ENCODE measurements at regions not wholly inside any gene's neighbourhood (a gene's known extent, or its start where the extent isn't known, plus 50 kb on each side); places are given as distances from the start of the nearest gene placed in this dataset.
"Not testable (repeated sequence)": the region's sequence is repeated elsewhere in the genome, so short reads cannot be mapped to it uniquely, and the experiment has no call there.

DNA sequence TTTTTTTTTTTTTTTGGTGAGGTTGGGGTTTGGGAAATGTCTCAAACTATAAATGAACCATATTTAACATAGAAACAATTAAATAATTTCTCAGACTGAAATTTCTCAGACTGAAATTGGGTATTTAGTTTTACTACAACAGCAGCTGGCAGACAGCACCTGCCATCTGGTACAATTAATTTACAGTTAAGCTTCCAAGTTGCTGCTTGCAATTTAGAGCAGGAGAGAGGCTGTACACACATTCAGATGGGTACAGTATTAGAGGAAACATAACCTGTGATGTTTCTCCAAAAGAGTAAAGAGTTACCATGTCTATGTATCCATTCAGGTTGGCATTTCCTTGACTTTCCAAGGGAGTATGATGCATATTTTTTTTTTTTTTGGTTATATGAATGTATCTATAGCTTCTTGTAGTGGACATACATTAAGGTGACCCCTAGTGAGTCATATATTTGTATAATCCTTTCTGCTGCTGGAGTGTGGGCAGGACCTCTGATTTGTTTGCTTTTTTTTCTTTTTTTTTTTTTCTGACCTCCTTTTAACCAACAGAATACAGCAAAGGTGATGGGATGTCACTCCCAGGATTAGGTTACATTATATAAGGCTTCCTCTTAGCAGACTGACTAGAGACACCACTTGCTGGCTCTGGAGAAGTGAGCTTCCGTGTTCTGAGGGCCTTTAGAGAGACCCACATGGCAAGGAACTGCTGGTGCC is 201.7 kb downstream of the PTH2R start:
- TF ChIP-seq HNF4A (conservative IDR thresholded peaks at IDR 0.05): no peak
- no peak for TF ChIP-seq EGR1 (IDR thresholded peaks at IDR 0.05; ENCODE audit: low read depth in 2 of 2)
- no peak for TF ChIP-seq SP1 (IDR thresholded peaks at IDR 0.05)
- TF ChIP-seq NR2F2 (IDR thresholded peaks at IDR 0.05): no peak
- no peak for TF ChIP-seq JUND (IDR thresholded peaks at IDR 0.05)
- TF ChIP-seq, protein P1, sequence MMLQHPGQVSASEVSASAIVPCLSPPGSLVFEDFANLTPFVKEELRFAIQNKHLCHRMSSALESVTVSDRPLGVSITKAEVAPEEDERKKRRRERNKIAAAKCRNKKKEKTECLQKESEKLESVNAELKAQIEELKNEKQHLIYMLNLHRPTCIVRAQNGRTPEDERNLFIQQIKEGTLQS (IDR thresholded peaks at IDR 0.05): no peak
- DNase-seq (ENCODE audit: low spot score): no peak
- no peak overlapping the region for H3K27ac ChIP-seq (ENCODE audit: low read depth in 1 of 2, low read length in 2 of 2)
- no peaks in the 10 kb centered on the region for H3K36me3 ChIP-seq (ENCODE audit: control insufficient read depth in 4 of 4, insufficient read depth in 3 of 4, low read depth in 1 of 4, low read length in 3 of 4)
- no peak overlapping the region for H3K9ac ChIP-seq (ENCODE audit: low read depth in 1 of 2, low read length in 2 of 2)
- no peaks in the 10 kb centered on the region for H3K4me1 ChIP-seq (ENCODE audit: control insufficient read depth in 4 of 4, insufficient read depth in 4 of 4, low read length in 3 of 4)
- 56% methylated on average over 1 of the region's 1 CpG for WGBS
- no peak overlapping the region for H3K4me3 ChIP-seq (ENCODE audit: low read depth in 1 of 3, low read length in 3 of 3)
- H3K9me3 ChIP-seq (ENCODE audit: control insufficient read depth in 4 of 4, low read length in 3 of 4): no peaks in the 10 kb centered on the region
- H3K27me3 ChIP-seq (ENCODE audit: control insufficient read depth in 4 of 4, insufficient read depth in 4 of 4, low read length in 3 of 4): no peaks in the 10 kb centered on the region

DNA sequence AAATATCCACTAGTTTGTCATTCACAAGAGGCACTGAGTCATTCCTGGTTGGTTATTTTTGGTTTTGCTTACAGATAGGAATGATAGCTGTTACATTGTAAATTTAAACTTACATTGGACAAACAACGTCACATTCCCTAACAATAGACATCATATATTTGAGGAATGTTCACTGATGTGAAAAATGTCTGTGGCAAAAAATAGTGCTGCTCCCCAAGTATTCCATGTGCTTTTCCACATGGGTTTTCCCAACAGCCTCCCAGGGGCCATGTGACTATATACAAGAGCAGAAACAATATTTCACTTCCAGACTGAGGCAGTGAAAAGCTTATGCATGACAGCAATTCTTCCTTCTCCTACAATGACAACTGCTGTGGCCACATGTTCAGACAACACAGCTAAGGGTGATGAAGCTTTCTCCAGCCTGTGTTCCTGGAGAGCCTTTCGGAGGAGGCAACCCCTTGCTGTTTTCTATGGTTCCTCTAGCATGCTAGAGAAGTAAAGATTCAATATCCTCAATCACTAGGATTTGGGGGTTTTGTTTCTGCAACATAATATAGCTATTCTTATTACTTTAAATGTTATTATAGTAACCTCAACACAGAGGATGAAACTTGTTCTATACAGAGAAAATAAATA is 202.7 kb downstream of the PTH2R start:
- no peaks in the 10 kb centered on the region for H3K9me3 ChIP-seq (ENCODE audit: control insufficient read depth in 4 of 4, low read length in 3 of 4)
- H3K9ac ChIP-seq (ENCODE audit: low read depth in 1 of 2, low read length in 2 of 2): no peak overlapping the region
- H3K4me1 ChIP-seq (ENCODE audit: control insufficient read depth in 4 of 4, insufficient read depth in 4 of 4, low read length in 3 of 4): no peaks in the 10 kb centered on the region
- H3K27me3 ChIP-seq (ENCODE audit: control insufficient read depth in 4 of 4, insufficient read depth in 4 of 4, low read length in 3 of 4): no peaks in the 10 kb centered on the region
- DNase-seq (ENCODE audit: low spot score): no peak
- no peak overlapping the region for H3K4me3 ChIP-seq (ENCODE audit: low read depth in 1 of 3, low read length in 3 of 3)
- TF ChIP-seq RXRA (IDR thresholded peaks at IDR 0.05) (no peak), TAF1 (conservative IDR thresholded peaks at IDR 0.05) (no peak), GABPA (IDR thresholded peaks at IDR 0.05 in 1 of 2, conservative IDR thresholded peaks at IDR 0.05 in 1 of 2) (no peak), EGR1 (IDR thresholded peaks at IDR 0.05; ENCODE audit: low read depth in 2 of 2) (no peak), NR2F2 (IDR thresholded peaks at IDR 0.05) (no peak), HNF4G (IDR thresholded peaks at IDR 0.05) (no peak)
- TF ChIP-seq, protein P2, sequence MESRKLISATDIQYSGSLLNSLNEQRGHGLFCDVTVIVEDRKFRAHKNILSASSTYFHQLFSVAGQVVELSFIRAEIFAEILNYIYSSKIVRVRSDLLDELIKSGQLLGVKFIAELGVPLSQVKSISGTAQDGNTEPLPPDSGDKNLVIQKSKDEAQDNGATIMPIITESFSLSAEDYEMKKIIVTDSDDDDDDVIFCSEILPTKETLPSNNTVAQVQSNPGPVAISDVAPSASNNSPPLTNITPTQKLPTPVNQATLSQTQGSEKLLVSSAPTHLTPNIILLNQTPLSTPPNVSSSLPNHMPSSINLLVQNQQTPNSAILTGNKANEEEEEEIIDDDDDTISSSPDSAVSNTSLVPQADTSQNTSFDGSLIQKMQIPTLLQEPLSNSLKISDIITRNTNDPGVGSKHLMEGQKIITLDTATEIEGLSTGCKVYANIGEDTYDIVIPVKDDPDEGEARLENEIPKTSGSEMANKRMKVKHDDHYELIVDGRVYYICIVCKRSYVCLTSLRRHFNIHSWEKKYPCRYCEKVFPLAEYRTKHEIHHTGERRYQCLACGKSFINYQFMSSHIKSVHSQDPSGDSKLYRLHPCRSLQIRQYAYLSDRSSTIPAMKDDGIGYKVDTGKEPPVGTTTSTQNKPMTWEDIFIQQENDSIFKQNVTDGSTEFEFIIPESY (IDR thresholded peaks at IDR 0.05): no peak
- no peaks in the 10 kb centered on the region for H3K36me3 ChIP-seq (ENCODE audit: control insufficient read depth in 4 of 4, insufficient read depth in 3 of 4, low read depth in 1 of 4, low read length in 3 of 4)
- H3K27ac ChIP-seq (ENCODE audit: low read depth in 1 of 2, low read length in 2 of 2): no peak overlapping the region
- 72% methylated on average over 2 of the region's 2 CpGs for WGBS

DNA sequence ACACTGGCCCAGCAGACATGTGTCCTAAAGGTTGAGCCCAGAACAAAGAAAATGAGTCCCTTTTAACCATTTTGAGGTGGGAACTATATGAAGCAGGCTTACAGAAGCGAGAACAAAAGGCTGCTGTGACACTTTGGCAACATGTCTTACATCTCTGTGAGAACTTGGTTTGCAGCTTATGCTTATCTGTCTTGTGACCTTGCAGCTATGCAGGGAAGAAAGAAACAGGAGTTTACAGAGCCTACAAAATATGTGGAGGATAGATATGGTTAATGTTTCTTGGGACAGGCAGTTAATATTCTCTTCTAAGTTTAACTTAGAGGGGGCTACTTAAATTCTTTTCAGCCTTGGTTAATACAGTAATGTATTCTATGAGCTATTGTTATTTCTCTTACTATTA is 209.1 kb downstream of the PTH2R start:
- H3K36me3 ChIP-seq (ENCODE audit: control insufficient read depth in 4 of 4, insufficient read depth in 3 of 4, low read depth in 1 of 4, low read length in 3 of 4); H3K9ac ChIP-seq (ENCODE audit: low read depth in 1 of 2, low read length in 2 of 2); H3K27ac ChIP-seq (ENCODE audit: low read depth in 1 of 2, low read length in 2 of 2); DNase-seq (ENCODE audit: low spot score); H3K9me3 ChIP-seq (ENCODE audit: control insufficient read depth in 4 of 4, low read length in 3 of 4); H3K4me3 ChIP-seq (ENCODE audit: low read depth in 1 of 3, low read length in 3 of 3); H3K4me1 ChIP-seq (ENCODE audit: control insufficient read depth in 4 of 4, insufficient read depth in 4 of 4, low read length in 3 of 4); H3K27me3 ChIP-seq (ENCODE audit: control insufficient read depth in 4 of 4, insufficient read depth in 4 of 4, low read length in 3 of 4): not testable (repeated sequence)
- WGBS: 55% methylated on average over 1 of the region's 1 CpG
